DND-41 (cell line): ENCODE measurements at regions not wholly inside any gene's neighbourhood (a gene's known extent, or its start where the extent isn't known, plus 50 kb on each side); places are given as distances from the start of the nearest gene placed in this dataset.

Experiments
- ATAC-seq: fragments of 200-7000 bp; cut with Tn5 transposase; 3 replicates; pipeline ENCODE4 v1.9.1; 2021; ENCODE audit warnings: low read depth; ENCODE audit not compliant: insufficient read depth
- DNase-seq: peaks from one replicate; pipeline ENCODE4 v3.0.0-alpha.2; 2020
- H2AFZ ChIP-seq: 2 replicates; pipeline ENCODE4 v1.6.0; 2012; ENCODE audit warnings: low read depth, low read length
- H3K27ac ChIP-seq: 2 replicates; pipeline ENCODE4 v1.5.1; 2012; ENCODE audit warnings: low read length, inconsistent platforms
- H3K27me3 ChIP-seq: fragments of 200-600 bp; sonication (generic); 2 replicates; pipeline ENCODE4 v1.6.0; 2012; ENCODE audit warnings: low read length, mild to moderate bottlenecking, inconsistent platforms; ENCODE audit not compliant: insufficient read depth, poor library complexity
- H3K36me3 ChIP-seq: 2 replicates; pipeline ENCODE4 v1.5.1; 2012; ENCODE audit warnings: low read length, inconsistent platforms; ENCODE audit not compliant: insufficient read depth
- H3K4me1 ChIP-seq: 2 replicates; pipeline ENCODE4 v1.5.1; 2012; ENCODE audit warnings: mild to moderate bottlenecking, low read length; ENCODE audit not compliant: insufficient read depth
- H3K4me2 ChIP-seq: 2 replicates; pipeline ENCODE4 v1.6.0; 2012; ENCODE audit warnings: mild to moderate bottlenecking, moderate library complexity, low read length, inconsistent platforms; ENCODE audit not compliant: insufficient read depth
- H3K4me3 ChIP-seq, 2 experiments: fragments of 200-600 bp in 1 of 2; shearing (Covaris generic) in 1 of 2; 2 replicates each; pipeline ENCODE4 v1.5.1; 2012 to 2016; ENCODE audit warnings: inconsistent platforms in 2 of 2, low read length in 2 of 2, mild to moderate bottlenecking in 2 of 2, low read depth in 1 of 2, moderate library complexity in 1 of 2
- H3K79me2 ChIP-seq: 2 replicates; pipeline ENCODE4 v1.6.0; 2012; ENCODE audit warnings: low read length, inconsistent platforms; ENCODE audit not compliant: insufficient read depth
- H3K9ac ChIP-seq: 2 replicates; pipeline ENCODE4 v1.6.0; 2012; ENCODE audit warnings: low read depth, mild to moderate bottlenecking, inconsistent platforms, low read length, moderate library complexity
- H3K9me3 ChIP-seq: 2 replicates; pipeline ENCODE4 v1.5.1; 2012; ENCODE audit warnings: low read length, moderate library complexity, mild to moderate bottlenecking, inconsistent platforms; ENCODE audit not compliant: insufficient read depth, severe bottlenecking
- H4K20me1 ChIP-seq: 2 replicates; pipeline ENCODE4 v1.6.0; 2012; ENCODE audit warnings: low read length; ENCODE audit not compliant: insufficient read depth
- EZH2 ChIP-seq: IDR thresholded peaks from 3 replicates; pipeline ENCODE4 v1.6.1; 2012; ENCODE audit warnings: borderline replicate concordance, low read depth, mild to moderate bottlenecking, moderate library complexity, low read length, inconsistent platforms; ENCODE audit not compliant: severe bottlenecking
- TF ChIP-seq, protein P1 (sequence below): IDR thresholded peaks from 2 replicates; pipeline ENCODE4 v1.5.1; 2012; ENCODE audit warnings: borderline replicate concordance, low read length, moderate library complexity, mild to moderate bottlenecking; ENCODE audit not compliant: poor library complexity, severe bottlenecking; ENCODE audit errors: extremely low read depth

DNA sequence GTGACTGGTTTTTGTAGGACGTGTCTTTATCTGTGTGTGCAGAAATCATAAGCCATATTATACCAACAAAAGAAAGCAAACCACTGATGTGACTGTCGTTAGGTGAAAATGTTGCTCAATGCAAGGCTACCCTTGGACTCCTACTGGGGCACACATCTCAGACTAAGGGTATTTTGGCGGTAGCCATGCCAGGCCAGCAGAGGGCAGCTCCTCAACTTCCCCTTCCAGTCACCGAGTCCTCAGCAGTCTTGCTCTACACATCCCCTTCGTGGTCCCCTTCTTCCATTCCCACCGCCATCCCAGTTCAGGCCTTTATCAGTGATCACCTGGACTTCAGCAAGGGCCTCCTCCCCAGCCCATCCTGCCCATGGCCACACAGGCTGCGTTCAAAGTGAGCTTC lies 113.7 kb upstream of the GGTLC1 start:
- ATAC-seq: peak; percentile 57; the same call in 2 of the 3 replicates
- Histone ChIP-seq H3K4me1 (peaks cover 9% of the 10 kb centered on the region), H3K36me3 (no peaks in the 10 kb centered on the region), H3K4me2 (no peak overlapping the region), H3K79me2 (no peaks in the 10 kb centered on the region), H4K20me1 (no peaks in the 10 kb centered on the region), H3K4me3 (no peak overlapping the region), H3K9me3 (no peaks in the 10 kb centered on the region), H2AFZ (no peak overlapping the region), H3K27me3 (no peaks in the 10 kb centered on the region), H3K9ac (no peak overlapping the region), H3K27ac (no peak overlapping the region; the same call in 1 of the 2 replicates)
- peak; percentile 34 for DNase-seq
- TF ChIP-seq, protein P1, sequence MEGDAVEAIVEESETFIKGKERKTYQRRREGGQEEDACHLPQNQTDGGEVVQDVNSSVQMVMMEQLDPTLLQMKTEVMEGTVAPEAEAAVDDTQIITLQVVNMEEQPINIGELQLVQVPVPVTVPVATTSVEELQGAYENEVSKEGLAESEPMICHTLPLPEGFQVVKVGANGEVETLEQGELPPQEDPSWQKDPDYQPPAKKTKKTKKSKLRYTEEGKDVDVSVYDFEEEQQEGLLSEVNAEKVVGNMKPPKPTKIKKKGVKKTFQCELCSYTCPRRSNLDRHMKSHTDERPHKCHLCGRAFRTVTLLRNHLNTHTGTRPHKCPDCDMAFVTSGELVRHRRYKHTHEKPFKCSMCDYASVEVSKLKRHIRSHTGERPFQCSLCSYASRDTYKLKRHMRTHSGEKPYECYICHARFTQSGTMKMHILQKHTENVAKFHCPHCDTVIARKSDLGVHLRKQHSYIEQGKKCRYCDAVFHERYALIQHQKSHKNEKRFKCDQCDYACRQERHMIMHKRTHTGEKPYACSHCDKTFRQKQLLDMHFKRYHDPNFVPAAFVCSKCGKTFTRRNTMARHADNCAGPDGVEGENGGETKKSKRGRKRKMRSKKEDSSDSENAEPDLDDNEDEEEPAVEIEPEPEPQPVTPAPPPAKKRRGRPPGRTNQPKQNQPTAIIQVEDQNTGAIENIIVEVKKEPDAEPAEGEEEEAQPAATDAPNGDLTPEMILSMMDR: peak; percentile 66
- TF ChIP-seq EZH2: no peak

DNA sequence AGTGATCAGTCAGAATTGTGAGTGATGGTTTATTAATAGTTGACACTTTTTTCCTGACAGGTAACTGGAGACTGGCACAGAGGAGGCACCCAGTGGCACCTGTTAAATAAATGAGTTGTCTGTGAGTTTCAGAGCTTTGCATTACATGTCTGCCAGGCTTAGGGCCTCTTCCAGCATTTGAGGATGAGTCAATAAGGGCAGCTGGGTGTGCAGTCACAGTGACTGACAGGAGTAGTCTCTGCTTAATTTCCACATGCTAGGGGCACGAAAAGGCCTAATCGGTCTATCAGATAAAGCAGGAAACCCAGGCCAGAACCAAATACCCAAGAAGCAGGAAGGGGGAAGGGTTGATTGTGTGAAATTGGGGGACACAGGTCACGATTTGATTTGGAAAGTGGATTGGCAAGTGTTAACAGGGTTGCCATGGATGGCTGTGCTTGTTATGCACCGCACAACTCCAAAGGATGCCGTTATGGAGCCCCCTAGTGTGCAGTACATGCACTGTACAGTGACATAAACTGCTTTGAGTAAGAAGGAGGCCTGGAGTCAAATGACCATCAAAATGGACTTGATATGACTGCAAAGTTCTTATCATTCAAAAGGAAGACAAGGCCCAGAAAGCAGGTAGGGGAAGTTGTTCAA lies 111.9 kb upstream of the GGTLC1 start:
- H3K4me1 ChIP-seq: peaks cover 9% of the 10 kb centered on the region
- H3K36me3 ChIP-seq: no peaks in the 10 kb centered on the region
- no peak overlapping the region for H3K9ac ChIP-seq
- DNase-seq (peak; percentile 59), ATAC-seq (peak; percentile 92)
- H3K27ac ChIP-seq: peak overlapping the region; percentile 13; the same call in 1 of the 2 replicates
- no peaks in the 10 kb centered on the region for H3K9me3 ChIP-seq
- no peaks in the 10 kb centered on the region for H3K27me3 ChIP-seq
- TF ChIP-seq, protein P1: peak; percentile 83
- TF ChIP-seq EZH2: no peak
- no peak overlapping the region for H3K4me2 ChIP-seq
- H2AFZ ChIP-seq: peak overlapping the region; percentile 66
- H3K4me3 ChIP-seq: no peak overlapping the region
- no peaks in the 10 kb centered on the region for H4K20me1 ChIP-seq
- H3K79me2 ChIP-seq: no peaks in the 10 kb centered on the region

DNA sequence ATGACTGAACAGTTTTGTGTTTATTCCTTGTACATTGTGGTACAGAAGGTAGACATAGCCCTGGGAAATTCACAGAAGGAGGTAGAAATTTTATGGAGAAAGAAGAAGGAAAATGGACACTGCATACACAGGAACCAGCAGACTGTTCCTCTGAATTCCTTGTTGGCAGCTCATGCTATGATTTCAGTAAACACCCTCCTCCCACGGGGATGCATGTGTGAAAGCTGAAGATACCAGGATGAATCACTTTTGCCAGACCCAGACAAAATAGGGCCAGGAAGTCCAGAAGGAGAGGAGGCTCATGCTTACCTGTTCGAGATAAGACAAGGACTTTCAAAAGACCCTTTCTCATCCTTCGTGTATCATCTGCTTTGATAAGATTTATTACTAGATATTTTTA lies 110.3 kb upstream of the GGTLC1 start:
- no peak overlapping the region for H3K27ac ChIP-seq
- TF ChIP-seq EZH2: no peak
- TF ChIP-seq, protein P1: no peak
- no peak overlapping the region for H2AFZ ChIP-seq
- H3K4me2 ChIP-seq: no peak overlapping the region
- H3K4me3 ChIP-seq: no peak overlapping the region
- H3K27me3 ChIP-seq: no peaks in the 10 kb centered on the region
- H3K36me3 ChIP-seq: no peaks in the 10 kb centered on the region
- ATAC-seq: no peak
- DNase-seq: no peak
- H3K9ac ChIP-seq: no peak overlapping the region
- no peaks in the 10 kb centered on the region for H3K9me3 ChIP-seq
- no peaks in the 10 kb centered on the region for H3K79me2 ChIP-seq
- peaks cover 9% of the 10 kb centered on the region for H3K4me1 ChIP-seq
- no peaks in the 10 kb centered on the region for H4K20me1 ChIP-seq
